Stomach (tissue), 8 donors: ENCODE measurements at regions not wholly inside any gene's neighbourhood (a gene's known extent, or its start where the extent isn't known, plus 50 kb on each side); places are given as distances from the start of the nearest gene placed in this dataset.

Experiments used
- DNase-seq, 2 donors: peaks; one replicate each; pipeline versions ENCODE4 v3.0.0 to v3.0.0-alpha.2; 2013 to 2019
- H3K27ac ChIP-seq, 5 donors: fragments of 200-600 bp in 4 of 5; sonication (generic) in 4 of 5; one replicate each; pipeline ENCODE4 v1.5.1; 2013 to 2019; ENCODE audit warnings: mild to moderate bottlenecking in 1 of 5, moderate library complexity in 1 of 5
- H3K27me3 ChIP-seq, 3 donors: fragments of 200-600 bp; sonication (generic); one replicate each; pipeline ENCODE4 v1.5.1; 2017 to 2019; ENCODE audit warnings: mixed run types in 1 of 3
- H3K36me3 ChIP-seq, 4 donors: fragments of 200-600 bp; sonication (generic); 1 replicate in 3 of 4; 2 replicates in 1 of 4; pipeline ENCODE4 v1.5.1; 2016 to 2019
- H3K4me1 ChIP-seq, 4 donors: fragments of 200-600 bp; sonication (generic); one replicate each; pipeline ENCODE4 v1.5.1; 2016 to 2019
- H3K4me3 ChIP-seq, 4 donors: fragments of 200-600 bp; sonication (generic) in 3 of 4; one replicate each; pipeline ENCODE4 v1.5.1; 2016 to 2019; ENCODE audit warnings: mild to moderate bottlenecking in 1 of 4
- H3K9me3 ChIP-seq, 4 donors: fragments of 200-600 bp; sonication (generic); one replicate each; pipeline ENCODE4 v1.5.1; 2016 to 2019
- CTCF ChIP-seq, 7 experiments: fragments of 450-650 bp in 4 of 7; fragments of 200-600 bp in 3 of 7; sonication (generic) in 3 of 7; IDR thresholded peaks; one replicate each; pipeline ENCODE4 v1.5.1; 2016 to 2019; ENCODE audit warnings: antibody characterized with exemption in 7 of 7, control low read depth in 2 of 7, mild to moderate bottlenecking in 1 of 7
- EP300 ChIP-seq: sonication (generic); formaldehyde crosslinking; IDR thresholded peaks from one replicate; pipeline ENCODE4 v1.6.1; 2017; ENCODE audit warnings: antibody characterized with exemption
- POLR2A ChIP-seq, 4 donors: fragments of 450-650 bp; IDR thresholded peaks; one replicate each; pipeline ENCODE4 v1.6.1; 2016; ENCODE audit warnings: antibody characterized with exemption in 4 of 4, control low read depth in 2 of 4, mild to moderate bottlenecking in 1 of 4, moderate library complexity in 1 of 4
- POLR2AphosphoS5 ChIP-seq, 3 donors: sonication (generic); formaldehyde crosslinking; IDR thresholded peaks; one replicate each; pipeline ENCODE4 v1.6.1; 2016; ENCODE audit warnings: antibody characterized with exemption in 3 of 3
- WGBS, 5 donors: extraction: QIAGEN DNeasy Blood & Tissue Kit in 3 of 5; methylation state at CpG; one replicate each; pipeline versions ENCODE4 v1.1.5 to v1.1.7; 2013 to 2018; 5-methylcytosine and 5-hydroxymethylcytosine counted together
- intact Hi-C: fragments of 100-400 bp; cut with DNase I; formaldehyde crosslinking; loops from one replicate; pipeline ENCODE4 v1.15.1; 2023; ENCODE audit warnings: low total_unique reads
- donor health status: healthy with polysubstance abuse.
- donor health status: Bipolar disorder and iron deficiency.
- donor health status: healthy.

GRCh38 chr19:31427857-31428256 lies 78.6 kb upstream of the TSHZ3 start:
- Histone ChIP-seq H3K4me1 (no peaks in the 10 kb centered on the region), H3K9me3 (no peaks in the 10 kb centered on the region), H3K4me3 (no peak overlapping the region), H3K36me3 (no peaks in the 10 kb centered on the region), H3K27ac (no peak overlapping the region), H3K27me3 (peaks cover 0 to 10% (median 0%) of the 10 kb centered on the region in 3 donors)
- intact Hi-C loops, result no loop called here
- WGBS, 5 donors, result 56 to 92% (median 88%) methylated on average over 1 of the region's 1 CpG
- no peak for TF ChIP-seq EP300
- TF ChIP-seq POLR2A (IDR thresholded peaks at IDR 0.05), result no peak
- TF ChIP-seq CTCF (IDR thresholded peaks at IDR 0.05), result no peak
- no peak for TF ChIP-seq POLR2AphosphoS5 (IDR thresholded peaks at IDR 0.05)
- DNase-seq, result no peak

GRCh38 chr19:31430381-31430780 lies 81.1 kb upstream of the TSHZ3 start:
- intact Hi-C loops, result no loop called here
- TF ChIP-seq EP300, result no peak
- no peaks in the 10 kb centered on the region for H3K36me3 ChIP-seq
- WGBS, 5 donors, result 59 to 81% (median 71%) methylated on average over 4 of the region's 4 CpGs
- no peak for DNase-seq
- H3K9me3 ChIP-seq, result peaks cover 0 to 5% (median 2%) of the 10 kb centered on the region in 4 donors
- no peak overlapping the region for H3K4me3 ChIP-seq
- H3K27me3 ChIP-seq, result peaks cover 0 to 5% (median 0%) of the 10 kb centered on the region in 3 donors
- no peak overlapping the region for H3K27ac ChIP-seq
- no peaks in the 10 kb centered on the region for H3K4me1 ChIP-seq

GRCh38 chr19:31432201-31432810 lies 83.1 kb upstream of the TSHZ3 start:
- WGBS, 5 donors, result 69 to 76% (median 73%) methylated on average over 7 to 8 of the region's 8 CpGs

GRCh38 chr19:31436121-31436776 lies 87.0 kb upstream of the TSHZ3 start:
- 68 to 80% (median 76%) methylated on average over 4 of the region's 4 CpGs for WGBS, 5 donors
- intact Hi-C loops, result no loop called here
- Histone ChIP-seq H3K27ac (no peak overlapping the region), H3K36me3 (no peaks in the 10 kb centered on the region), H3K4me3 (no peak overlapping the region), H3K9me3 (peaks cover 0 to 17% (median 3%) of the 10 kb centered on the region in 4 donors), H3K4me1 (no peaks in the 10 kb centered on the region), H3K27me3 (peaks cover 0 to 26% (median 0%) of the 10 kb centered on the region in 3 donors)
- TF ChIP-seq POLR2AphosphoS5 (IDR thresholded peaks at IDR 0.05) (no peak), CTCF (IDR thresholded peaks at IDR 0.05) (no peak), EP300 (no peak), POLR2A (IDR thresholded peaks at IDR 0.05) (no peak)
- no peak for DNase-seq

More at GRCh38 chr19:31432201-31432810, 83.1 kb upstream of the TSHZ3 start:
- DNase-seq, result no peak
- H3K9me3 ChIP-seq, result peaks cover 0 to 17% (median 3%) of the 10 kb centered on the region in 4 donors
- H3K4me3 ChIP-seq, result no peak overlapping the region
- H3K27ac ChIP-seq, result no peak overlapping the region
- no peaks in the 10 kb centered on the region for H3K36me3 ChIP-seq
- H3K4me1 ChIP-seq, result no peaks in the 10 kb centered on the region
- intact Hi-C loops, result no loop called here
- no peak for TF ChIP-seq CTCF (IDR thresholded peaks at IDR 0.05)
- no peak for TF ChIP-seq EP300
- no peak for TF ChIP-seq POLR2AphosphoS5 (IDR thresholded peaks at IDR 0.05)
- TF ChIP-seq POLR2A (IDR thresholded peaks at IDR 0.05), result no peak
- H3K27me3 ChIP-seq, result peaks cover 0 to 13% (median 0%) of the 10 kb centered on the region in 3 donors
